Keratinocyte (primary cell): ENCODE measurements at regions not wholly inside any gene's neighbourhood (a gene's known extent, or its start where the extent isn't known, plus 50 kb on each side); places are given as distances from the start of the nearest gene placed in this dataset.

Experiments
- DNase-seq: peaks from one replicate; pipeline ENCODE4 v3.0.0-alpha.2; 2011; ENCODE audit warnings: low read depth, missing footprints, low spot score
- FAIRE-seq: peaks from 2 replicates; lab custom pipeline; 2011; peaks lifted over from hg19 to GRCh38; lab: Jason Lieb, UNC
- H2AFZ ChIP-seq: 2 replicates; pipeline ENCODE4 v1.6.0; 2012; ENCODE audit warnings: low read length, control low read depth, inconsistent platforms; ENCODE audit not compliant: control insufficient read depth
- H3K27ac ChIP-seq: 2 replicates; pipeline ENCODE4 v1.5.1; 2011; ENCODE audit warnings: low read length; ENCODE audit not compliant: control insufficient read depth, insufficient read depth
- H3K27me3 ChIP-seq: 3 replicates; pipeline ENCODE4 v1.6.0; 2011; ENCODE audit warnings: low read length; ENCODE audit not compliant: control insufficient read depth, insufficient read depth; ENCODE audit errors: extremely low read depth
- H3K36me3 ChIP-seq, 2 experiments: 2 replicates in 1 of 2; 3 replicates in 1 of 2; pipeline ENCODE4 v1.5.1; 2011; ENCODE audit warnings: low read length in 2 of 2, mild to moderate bottlenecking in 1 of 2; ENCODE audit not compliant: control insufficient read depth in 2 of 2, insufficient read depth in 2 of 2; ENCODE audit errors: extremely low read depth in 1 of 2
- H3K4me1 ChIP-seq: 3 replicates; pipeline ENCODE4 v1.5.1; 2011; ENCODE audit warnings: low read length; ENCODE audit not compliant: control insufficient read depth, insufficient read depth; ENCODE audit errors: extremely low read depth
- H3K4me2 ChIP-seq: 3 replicates; pipeline ENCODE4 v1.6.0; 2011; ENCODE audit warnings: low read depth, low read length; ENCODE audit not compliant: control insufficient read depth, insufficient read depth; ENCODE audit errors: extremely low read depth
- H3K4me3 ChIP-seq, 3 experiments: fragments of 200-600 bp in 1 of 3; sonication (generic) in 1 of 3; 2 replicates in 2 of 3; 3 replicates in 1 of 3; pipeline ENCODE4 v1.5.1; 2011 to 2016; ENCODE audit warnings: low read length in 3 of 3, mild to moderate bottlenecking in 3 of 3, control low read depth in 2 of 3, inconsistent platforms in 1 of 3, low read depth in 1 of 3, mixed read lengths in 1 of 3, mixed run types in 1 of 3, moderate library complexity in 1 of 3; ENCODE audit not compliant: control insufficient read depth in 2 of 3, insufficient read depth in 2 of 3; ENCODE audit errors: extremely low read depth in 1 of 3
- H3K79me2 ChIP-seq: 2 replicates; pipeline ENCODE4 v1.6.0; 2012; ENCODE audit warnings: low read length; ENCODE audit not compliant: control insufficient read depth, insufficient read depth
- H3K9ac ChIP-seq: 3 replicates; pipeline ENCODE4 v1.6.0; 2011; ENCODE audit warnings: low read length; ENCODE audit not compliant: control insufficient read depth, insufficient read depth; ENCODE audit errors: extremely low read depth
- H3K9me1 ChIP-seq: 3 replicates; pipeline ENCODE4 v1.6.0; 2011; ENCODE audit warnings: low read length; ENCODE audit not compliant: control insufficient read depth, insufficient read depth; ENCODE audit errors: extremely low read depth
- H3K9me3 ChIP-seq: 2 replicates; pipeline ENCODE4 v1.5.1; 2012; ENCODE audit warnings: low read depth, low read length; ENCODE audit not compliant: control insufficient read depth
- H4K20me1 ChIP-seq: 3 replicates; pipeline ENCODE4 v1.6.0; 2011; ENCODE audit warnings: low read length; ENCODE audit not compliant: control insufficient read depth, insufficient read depth; ENCODE audit errors: extremely low read depth
- EZH2 ChIP-seq: IDR thresholded peaks from one replicate; pipeline ENCODE4 v1.6.1; 2012; ENCODE audit warnings: inconsistent platforms, mild to moderate bottlenecking, low read length, moderate library complexity
- dilution Hi-C: fragments of 300-500 bp; cut with MboI; formaldehyde crosslinking; loops from one replicate; pipeline ENCODE4 v1.7.0; 2020; ENCODE audit warnings: low sequenced_read_pairs; ENCODE audit not compliant: extremely low pct_ligation_motif_present
- TF ChIP-seq, protein P1 (sequence below), 3 experiments: IDR thresholded peaks in 1 of 3; conservative IDR thresholded peaks in 1 of 3; optimal IDR thresholded peaks in 1 of 3; 2 replicates in 2 of 3; 3 replicates in 1 of 3; pipeline versions ENCODE3 to v1.5.1; 2011; ENCODE audit warnings: low read length in 3 of 3, mild to moderate bottlenecking in 3 of 3, moderate library complexity in 2 of 3, control low read depth in 1 of 3, inconsistent platforms in 1 of 3; ENCODE audit not compliant: insufficient read depth in 2 of 3; ENCODE audit errors: extremely low read depth in 1 of 3

DNA sequence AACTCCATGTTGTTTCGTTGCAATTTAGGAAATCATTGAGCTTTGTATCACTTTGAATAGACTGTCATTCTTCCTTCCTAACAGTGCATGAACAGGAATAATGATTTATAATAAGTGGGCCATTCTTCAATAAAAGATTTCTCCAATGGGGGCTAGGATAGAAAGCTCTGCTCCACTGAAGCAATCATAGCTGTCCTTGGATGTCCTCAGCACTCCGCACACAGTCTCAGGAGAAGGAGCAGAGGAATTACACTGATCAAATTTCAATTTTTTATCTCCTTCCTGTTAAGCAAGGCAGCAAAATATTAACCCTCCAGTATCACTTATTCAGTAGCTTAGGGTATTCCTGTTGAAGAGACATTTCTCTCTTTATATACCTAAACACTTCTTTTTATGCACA lies 532.7 kb upstream of the ST8SIA4 start:
- no peaks in the 10 kb centered on the region for H3K9me1 ChIP-seq
- no peaks in the 10 kb centered on the region for H3K79me2 ChIP-seq
- no peak for TF ChIP-seq EZH2
- TF ChIP-seq, protein P1, sequence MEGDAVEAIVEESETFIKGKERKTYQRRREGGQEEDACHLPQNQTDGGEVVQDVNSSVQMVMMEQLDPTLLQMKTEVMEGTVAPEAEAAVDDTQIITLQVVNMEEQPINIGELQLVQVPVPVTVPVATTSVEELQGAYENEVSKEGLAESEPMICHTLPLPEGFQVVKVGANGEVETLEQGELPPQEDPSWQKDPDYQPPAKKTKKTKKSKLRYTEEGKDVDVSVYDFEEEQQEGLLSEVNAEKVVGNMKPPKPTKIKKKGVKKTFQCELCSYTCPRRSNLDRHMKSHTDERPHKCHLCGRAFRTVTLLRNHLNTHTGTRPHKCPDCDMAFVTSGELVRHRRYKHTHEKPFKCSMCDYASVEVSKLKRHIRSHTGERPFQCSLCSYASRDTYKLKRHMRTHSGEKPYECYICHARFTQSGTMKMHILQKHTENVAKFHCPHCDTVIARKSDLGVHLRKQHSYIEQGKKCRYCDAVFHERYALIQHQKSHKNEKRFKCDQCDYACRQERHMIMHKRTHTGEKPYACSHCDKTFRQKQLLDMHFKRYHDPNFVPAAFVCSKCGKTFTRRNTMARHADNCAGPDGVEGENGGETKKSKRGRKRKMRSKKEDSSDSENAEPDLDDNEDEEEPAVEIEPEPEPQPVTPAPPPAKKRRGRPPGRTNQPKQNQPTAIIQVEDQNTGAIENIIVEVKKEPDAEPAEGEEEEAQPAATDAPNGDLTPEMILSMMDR (optimal IDR thresholded peaks at IDR 0.05 in 1 of 3, IDR thresholded peaks at IDR 0.05 in 1 of 3, conservative IDR thresholded peaks at IDR 0.05 in 1 of 3; ENCODE audit: extremely low read depth in 1 of 3, insufficient read depth in 2 of 3, low read length in 3 of 3) = no peak
- H3K27me3 ChIP-seq = no peaks in the 10 kb centered on the region
- H3K9ac ChIP-seq = no peak overlapping the region
- H2AFZ ChIP-seq = no peak overlapping the region
- FAIRE-seq (no peak), DNase-seq (no peak)
- dilution Hi-C loops = no loop called here
- H3K9me3 ChIP-seq = no peaks in the 10 kb centered on the region
- no peaks in the 10 kb centered on the region for H3K36me3 ChIP-seq
- H3K4me1 ChIP-seq = no peaks in the 10 kb centered on the region
- no peak overlapping the region for H3K4me3 ChIP-seq
- no peak overlapping the region for H3K4me2 ChIP-seq
- no peak overlapping the region for H3K27ac ChIP-seq
- H4K20me1 ChIP-seq = no peaks in the 10 kb centered on the region

DNA sequence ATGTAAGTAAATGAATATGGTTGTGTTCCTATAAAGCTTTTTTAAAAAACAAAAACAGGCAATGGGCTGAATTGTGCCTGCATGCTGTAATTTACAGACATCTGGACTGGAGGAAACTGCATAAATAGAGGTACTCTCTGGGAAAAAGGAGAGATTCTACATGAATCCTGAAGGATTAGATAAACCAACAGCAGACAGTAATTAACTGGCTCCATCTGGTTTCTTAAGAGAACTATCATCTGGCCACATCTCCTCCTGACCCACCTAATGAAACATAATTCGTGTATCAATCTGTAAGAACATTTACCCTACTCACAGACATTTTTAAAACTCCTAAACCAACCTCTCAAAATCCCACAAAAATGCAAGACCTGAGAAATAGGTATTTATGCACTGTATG lies 528.1 kb upstream of the ST8SIA4 start:
- H4K20me1 ChIP-seq = no peaks in the 10 kb centered on the region
- H3K9me3 ChIP-seq = no peaks in the 10 kb centered on the region
- H2AFZ ChIP-seq = no peak overlapping the region
- no peak overlapping the region for H3K4me3 ChIP-seq
- H3K36me3 ChIP-seq = no peaks in the 10 kb centered on the region
- no peak overlapping the region for H3K4me2 ChIP-seq
- no peak for TF ChIP-seq EZH2
- TF ChIP-seq, protein P1 (optimal IDR thresholded peaks at IDR 0.05 in 1 of 3, IDR thresholded peaks at IDR 0.05 in 1 of 3, conservative IDR thresholded peaks at IDR 0.05 in 1 of 3; ENCODE audit: extremely low read depth in 1 of 3, insufficient read depth in 2 of 3, low read length in 3 of 3) = no peak
- FAIRE-seq (no peak), DNase-seq (no peak)
- H3K27me3 ChIP-seq = no peaks in the 10 kb centered on the region
- no peak overlapping the region for H3K27ac ChIP-seq
- no peaks in the 10 kb centered on the region for H3K9me1 ChIP-seq
- no peaks in the 10 kb centered on the region for H3K79me2 ChIP-seq
- no peaks in the 10 kb centered on the region for H3K4me1 ChIP-seq
- dilution Hi-C loops = no loop called here
- no peak overlapping the region for H3K9ac ChIP-seq
